ENCODE measurements at regions not wholly inside any gene's neighbourhood (a gene's known extent, or its start where the extent isn't known, plus 50 kb on each side); places are given as distances from the start of the nearest gene placed in this dataset.

DNA sequence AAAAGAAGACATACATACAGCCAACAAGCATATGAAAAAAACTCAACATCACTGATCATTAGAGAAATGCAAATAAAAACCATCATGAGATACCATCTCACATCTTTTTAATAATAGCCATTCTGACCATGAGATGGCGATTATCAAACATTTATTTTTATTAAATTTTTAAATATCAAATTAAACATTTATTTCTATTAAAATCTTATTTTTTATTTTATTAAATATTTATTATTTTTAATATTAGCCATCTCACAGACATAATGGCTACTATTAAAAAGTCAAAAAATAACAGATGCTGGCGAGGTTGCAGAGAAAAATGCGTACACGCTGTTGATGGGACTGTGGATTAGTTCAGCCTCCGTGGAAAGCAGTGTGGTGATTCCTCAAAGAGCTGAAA, 264.8 kb upstream of the TENM4 start:
- TF ChIP-seq CTCF (IDR thresholded peaks at IDR 0.05; ENCODE audit: low read depth, low read length, poor library complexity, severe bottlenecking) = no peak
- TF ChIP-seq EZH2phosphoT487 (IDR thresholded peaks at IDR 0.05; ENCODE audit: borderline replicate concordance, low read length) = no peak
